GM12878 (cell line): ENCODE measurements at regions not wholly inside any gene's neighbourhood (a gene's known extent, or its start where the extent isn't known, plus 50 kb on each side); places are given as distances from the start of the nearest gene placed in this dataset.

Experiments used
- ATAC-seq: fragments of 200-7000 bp; cut with Tn5 transposase; 3 replicates; pipeline ENCODE4 v1.9.1; 2020; ENCODE audit warnings: mild to moderate bottlenecking, moderate library complexity
- BruUV-seq: library from RNA; stranded (reverse); fragments of 400-500 nt; replicated peaks from 2 replicates; lab custom pipeline; 2021; lab: Mats Ljungman, UMichigan
- CTCF ChIA-PET: fragments of 300-600 bp; sonication (Branson Sonifier 250); formaldehyde crosslinking; extraction: SDS; loops from one replicate; lab custom pipeline; 2021; ENCODE audit warnings: inconsistent platforms; lab: Yijun Ruan, JAX
- POLR2A ChIA-PET: fragments of 350-600 bp; formaldehyde crosslinking; extraction: SDS; loops from one replicate; lab custom pipeline; 2021; ENCODE audit warnings: inconsistent platforms; lab: Charles Lee
- RAD21 ChIA-PET: fragments of 300-600 bp; sonication (Branson Sonifier 250); formaldehyde crosslinking; loops from one replicate; lab custom pipeline; 2023; ENCODE audit warnings: antibody characterized with exemption; ENCODE audit not compliant: unreplicated experiment; lab: Charles Lee
- SMC1A ChIA-PET: fragments of 300-600 bp; sonication (Branson Sonifier 250); formaldehyde crosslinking; loops from one replicate; lab custom pipeline; 2023; ENCODE audit not compliant: unreplicated experiment, uncharacterized antibody; lab: Charles Lee
- DNase-seq: peaks from one replicate; pipeline ENCODE4 v3.0.0-alpha.2; 2011; ENCODE audit warnings: low read depth, low spot score
- FAIRE-seq: peaks from 3 replicates; lab custom pipeline; 2011; peaks lifted over from hg19 to GRCh38; lab: Jason Lieb, UNC
- H2AFZ ChIP-seq: 2 replicates; pipeline ENCODE4 v1.6.0; 2011; ENCODE audit warnings: low read depth, low read length, control low read depth; ENCODE audit not compliant: control insufficient read depth
- H3K27ac ChIP-seq: 2 replicates; pipeline ENCODE4 v1.5.1; 2011; ENCODE audit warnings: control low read depth; ENCODE audit not compliant: control insufficient read depth, insufficient read depth
- H3K27me3 ChIP-seq, 2 experiments: replicated peaks in 1 of 2; 2 replicates each; pipeline versions ENCODE4 v1.6.0 to v1.6.1; 2011; ENCODE audit warnings: low read length in 1 of 2; ENCODE audit not compliant: control insufficient read depth in 2 of 2, insufficient read depth in 2 of 2
- H3K36me3 ChIP-seq, 2 experiments: 2 replicates each; pipeline ENCODE4 v1.5.1; 2011; ENCODE audit warnings: low read length in 1 of 2; ENCODE audit not compliant: control insufficient read depth in 2 of 2, insufficient read depth in 2 of 2
- H3K4me1 ChIP-seq: 2 replicates; pipeline ENCODE4 v1.6.1; 2011; ENCODE audit warnings: mild to moderate bottlenecking, low read length, moderate library complexity, mixed read lengths; ENCODE audit not compliant: control insufficient read depth, insufficient read depth
- H3K4me2 ChIP-seq: 2 replicates; pipeline ENCODE4 v1.6.0; 2011; ENCODE audit warnings: control low read depth; ENCODE audit not compliant: control insufficient read depth, insufficient read depth
- H3K4me3 ChIP-seq: fragments of 200-600 bp; sonication (generic); 2 replicates; pipeline ENCODE4 v1.5.1; 2016
- H3K79me2 ChIP-seq: 2 replicates; pipeline ENCODE4 v1.6.0; 2011; ENCODE audit warnings: low read length; ENCODE audit not compliant: control insufficient read depth, insufficient read depth
- H3K9ac ChIP-seq: 2 replicates; pipeline ENCODE4 v1.8.0; 2011; ENCODE audit warnings: low read length, control low read depth, mixed read lengths; ENCODE audit not compliant: control insufficient read depth, insufficient read depth
- H3K9me3 ChIP-seq: replicated peaks from 3 replicates; pipeline ENCODE4 v1.5.1; 2011; ENCODE audit warnings: mild to moderate bottlenecking, low read length; ENCODE audit not compliant: control insufficient read depth, insufficient read depth
- H4K20me1 ChIP-seq: 2 replicates; pipeline ENCODE4 v1.6.0; 2011; ENCODE audit not compliant: control insufficient read depth, insufficient read depth
- CHD1 ChIP-seq: IDR thresholded peaks from 2 replicates; pipeline ENCODE4 v1.6.1; 2012; ENCODE audit warnings: low read depth, low read length, improper control_type of control experiment
- CREM ChIP-seq: IDR thresholded peaks from 2 replicates; pipeline ENCODE4 v1.6.1; 2014; ENCODE audit warnings: antibody characterized with exemption, low read depth
- FOXK2 ChIP-seq: fragments of 450-650 bp; IDR thresholded peaks from 2 replicates; pipeline ENCODE4 v1.6.1; 2017; ENCODE audit warnings: mild to moderate bottlenecking, moderate library complexity
- HSF1 ChIP-seq: fragments of 150-350 bp; IDR thresholded peaks from 2 replicates; pipeline ENCODE4 v1.6.1; 2014; ENCODE audit warnings: mild to moderate bottlenecking, low read depth, low read length
- MTA2 ChIP-seq: fragments of 450-650 bp; IDR thresholded peaks from 2 replicates; pipeline ENCODE4 v1.6.1; 2016; ENCODE audit warnings: low read depth, mild to moderate bottlenecking, moderate library complexity
- NR2F1 ChIP-seq: fragments of 450-650 bp; conservative IDR thresholded peaks from 2 replicates; pipeline ENCODE4 v1.6.1; 2017; ENCODE audit warnings: mild to moderate bottlenecking
- POLR2AphosphoS2 ChIP-seq: IDR thresholded peaks from 2 replicates; pipeline ENCODE4 v1.6.1; 2011; ENCODE audit warnings: low read depth, mild to moderate bottlenecking, low read length, improper control_type of control experiment, moderate library complexity
- RFX5 ChIP-seq: IDR thresholded peaks from 2 replicates; pipeline ENCODE4 v1.6.1; 2011; ENCODE audit warnings: low read depth, low read length, improper control_type of control experiment
- SIN3A ChIP-seq: IDR thresholded peaks from 2 replicates; pipeline ENCODE4 v1.6.1; 2012; ENCODE audit warnings: low read depth, low read length, improper control_type of control experiment
- ZZZ3 ChIP-seq: IDR thresholded peaks from 2 replicates; pipeline ENCODE4 v1.6.1; 2011; ENCODE audit warnings: low read depth; ENCODE audit not compliant: control insufficient read depth, insufficient read length
- WGBS: methylation state at CpG from one replicate; pipeline ENCODE4 v1.1.6; 2016; ENCODE audit warnings: low lambda C conversion rate; ENCODE audit not compliant: insufficient replicate concordance, insufficient coverage; ENCODE audit errors: missing lambda C conversion rate; 5-methylcytosine and 5-hydroxymethylcytosine counted together
- in situ Hi-C: fragments of 300-500 bp; cut with MboI; formaldehyde crosslinking; loops from 9 replicates; pipeline ENCODE4 v1.14.3; 2018; ENCODE audit warnings: mixed read lengths
- intact Hi-C: fragments of 100-400 bp; cut with micrococcal nuclease; formaldehyde crosslinking; loops from one replicate; pipeline ENCODE4 v1.14.2; 2022; ENCODE audit not compliant: unreplicated experiment
- TF ChIP-seq, protein P1 (sequence below): IDR thresholded peaks from 2 replicates; pipeline ENCODE4 v1.6.1; 2012; ENCODE audit warnings: low read depth, low read length, improper control_type of control experiment

DNA sequence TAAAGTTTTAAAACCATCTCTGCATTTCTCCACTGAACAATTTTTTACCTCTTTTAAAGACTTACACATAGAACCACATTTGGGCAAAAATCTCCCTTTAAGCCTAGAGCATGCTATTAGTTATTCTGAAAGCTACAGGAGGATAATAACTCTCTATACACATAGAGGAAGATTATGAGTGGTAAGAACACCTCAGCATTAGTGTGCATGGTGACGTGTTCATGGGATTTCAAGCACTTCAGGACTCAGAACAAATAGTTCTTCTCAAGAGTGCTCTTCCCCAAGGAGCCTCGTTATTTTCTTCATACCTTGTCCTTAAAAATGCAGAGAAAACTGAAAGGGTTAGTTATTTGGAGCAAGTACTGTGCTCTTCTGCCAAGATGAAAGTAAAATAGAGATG lies 256.9 kb upstream of the TUSC1 start:
- no peaks in the 10 kb centered on the region for H3K4me1 ChIP-seq
- no TSS peak for BruUV-seq
- no peak overlapping the region for H3K4me2 ChIP-seq
- ChIA-PET RAD21 (no interaction called here), CTCF (no interaction called here)
- WGBS: 3% methylated on average over 2 of the region's 2 CpGs
- no peak for DNase-seq
- H3K4me3 ChIP-seq: no peak overlapping the region
- intact Hi-C loops: no loop called here
- TF ChIP-seq FOXK2 (no peak), CREM (no peak), RFX5 (no peak), MTA2 (no peak), NR2F1 (no peak), SIN3A (no peak), HSF1 (no peak), ZZZ3 (no peak), CHD1 (no peak), POLR2AphosphoS2 (no peak)
- TF ChIP-seq, protein P1, sequence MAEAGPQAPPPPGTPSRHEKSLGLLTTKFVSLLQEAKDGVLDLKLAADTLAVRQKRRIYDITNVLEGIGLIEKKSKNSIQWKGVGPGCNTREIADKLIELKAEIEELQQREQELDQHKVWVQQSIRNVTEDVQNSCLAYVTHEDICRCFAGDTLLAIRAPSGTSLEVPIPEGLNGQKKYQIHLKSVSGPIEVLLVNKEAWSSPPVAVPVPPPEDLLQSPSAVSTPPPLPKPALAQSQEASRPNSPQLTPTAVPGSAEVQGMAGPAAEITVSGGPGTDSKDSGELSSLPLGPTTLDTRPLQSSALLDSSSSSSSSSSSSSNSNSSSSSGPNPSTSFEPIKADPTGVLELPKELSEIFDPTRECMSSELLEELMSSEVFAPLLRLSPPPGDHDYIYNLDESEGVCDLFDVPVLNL: no peak
- TF ChIP-seq, all 136 proteins: peak for 0
- ATAC-seq: no peak
- SMC1A ChIA-PET: no interaction called here
- H3K27me3 ChIP-seq: no peaks in the 10 kb centered on the region
- no peaks in the 10 kb centered on the region for H3K36me3 ChIP-seq
- no peak for FAIRE-seq
- H3K79me2 ChIP-seq: no peaks in the 10 kb centered on the region
- in situ Hi-C loops: no loop called here
- no peak overlapping the region for H3K9ac ChIP-seq
- no peaks in the 10 kb centered on the region for H3K9me3 ChIP-seq
- H2AFZ ChIP-seq: no peak overlapping the region
- no peaks in the 10 kb centered on the region for H4K20me1 ChIP-seq
- POLR2A ChIA-PET: no interaction called here
- H3K27ac ChIP-seq: no peak overlapping the region
